ENCODE measurements at regions not wholly inside any gene's neighbourhood (a gene's known extent, or its start where the extent isn't known, plus 50 kb on each side); places are given as distances from the start of the nearest gene placed in this dataset.
A peak's percentile ranks its signal among the peaks of the same experiment; 100 is the strongest.

GRCh38 chr5:53311681-53312080, 168.7 kb upstream of the FST start:
- H3K27me3 ChIP-seq (ENCODE audit: insufficient read depth, low read length): no peaks in the 10 kb centered on the region
- H3F3A ChIP-seq (ENCODE audit: insufficient read depth, low read length): no peaks in the 10 kb centered on the region
- no peaks in the 10 kb centered on the region for H3K9me2 ChIP-seq (ENCODE audit: low read depth, low read length)
- no peak overlapping the region for H3K27ac ChIP-seq (ENCODE audit: low read depth, low read length, poor library complexity, severe bottlenecking)
- no peaks in the 10 kb centered on the region for H3K9me3 ChIP-seq (ENCODE audit: low read length)
- H3K4me2 ChIP-seq (ENCODE audit: low read length): no peak overlapping the region
- H3K79me2 ChIP-seq (ENCODE audit: insufficient read depth, low read length): no peaks in the 10 kb centered on the region
- H3K4me3 ChIP-seq (ENCODE audit: low read depth, low read length, poor library complexity, severe bottlenecking): no peak overlapping the region
- H3K4me1 ChIP-seq (ENCODE audit: insufficient read depth, low read length, severe bottlenecking): no peaks in the 10 kb centered on the region
- H2AFZ ChIP-seq (ENCODE audit: low read length): no peak overlapping the region
- no peaks in the 10 kb centered on the region for H3K36me3 ChIP-seq (ENCODE audit: insufficient read depth, low read length)
- H3K9ac ChIP-seq (ENCODE audit: low read length): no peak overlapping the region
- TF ChIP-seq EZH2 (IDR thresholded peaks at IDR 0.05; ENCODE audit: borderline replicate concordance, low read length) (no peak), CTCF (IDR thresholded peaks at IDR 0.05; ENCODE audit: low read length) (no peak)
- no peaks in the 10 kb centered on the region for H4K20me1 ChIP-seq (ENCODE audit: insufficient read depth, low read length)

- Histone ChIP-seq H3K4me3 (ENCODE audit: low read depth, low read length, poor library complexity, severe bottlenecking) (no peak overlapping the region), H3K4me2 (ENCODE audit: low read length) (no peak overlapping the region), H3K79me2 (ENCODE audit: insufficient read depth, low read length) (no peaks in the 10 kb centered on the region), H3K9ac (ENCODE audit: low read length) (no peak overlapping the region), H3K9me3 (ENCODE audit: low read length) (no peaks in the 10 kb centered on the region), H3K27me3 (ENCODE audit: insufficient read depth, low read length) (no peaks in the 10 kb centered on the region), H3F3A (ENCODE audit: insufficient read depth, low read length) (no peaks in the 10 kb centered on the region), H3K27ac (ENCODE audit: low read depth, low read length, poor library complexity, severe bottlenecking) (no peak overlapping the region), H3K9me2 (ENCODE audit: low read depth, low read length) (no peaks in the 10 kb centered on the region), H4K20me1 (ENCODE audit: insufficient read depth, low read length) (no peaks in the 10 kb centered on the region), H3K4me1 (ENCODE audit: insufficient read depth, low read length, severe bottlenecking) (no peaks in the 10 kb centered on the region), H3K36me3 (ENCODE audit: insufficient read depth, low read length) (no peaks in the 10 kb centered on the region), H2AFZ (ENCODE audit: low read length) (no peak overlapping the region)
- no peak for TF ChIP-seq CTCF (IDR thresholded peaks at IDR 0.05; ENCODE audit: low read length)
- TF ChIP-seq EZH2 (IDR thresholded peaks at IDR 0.05; ENCODE audit: borderline replicate concordance, low read length): no peak
These were observed 167.3 kb upstream of the FST start for GRCh38 chr5:53313145-53313544.

- Histone ChIP-seq H3K4me1 (ENCODE audit: insufficient read depth, low read length, severe bottlenecking) (no peaks in the 10 kb centered on the region), H3K27me3 (ENCODE audit: insufficient read depth, low read length) (no peaks in the 10 kb centered on the region), H3K9me2 (ENCODE audit: low read depth, low read length) (no peaks in the 10 kb centered on the region), H3K9ac (ENCODE audit: low read length) (no peak overlapping the region), H3K4me2 (ENCODE audit: low read length) (no peak overlapping the region), H3K9me3 (ENCODE audit: low read length) (no peaks in the 10 kb centered on the region), H3F3A (ENCODE audit: insufficient read depth, low read length) (no peaks in the 10 kb centered on the region), H4K20me1 (ENCODE audit: insufficient read depth, low read length) (no peaks in the 10 kb centered on the region), H2AFZ (ENCODE audit: low read length) (no peak overlapping the region), H3K36me3 (ENCODE audit: insufficient read depth, low read length) (no peaks in the 10 kb centered on the region), H3K79me2 (ENCODE audit: insufficient read depth, low read length) (no peaks in the 10 kb centered on the region), H3K4me3 (ENCODE audit: low read depth, low read length, poor library complexity, severe bottlenecking) (no peak overlapping the region), H3K27ac (ENCODE audit: low read depth, low read length, poor library complexity, severe bottlenecking) (no peak overlapping the region)
- TF ChIP-seq EZH2 (IDR thresholded peaks at IDR 0.05; ENCODE audit: borderline replicate concordance, low read length) (no peak), CTCF (IDR thresholded peaks at IDR 0.05; ENCODE audit: low read length) (peak; percentile 26)
These were observed 162.1 kb upstream of the FST start for GRCh38 chr5:53318303-53318702.
